Mammary epithelial cell (primary cell): ENCODE measurements at regions not wholly inside any gene's neighbourhood (a gene's known extent, or its start where the extent isn't known, plus 50 kb on each side); places are given as distances from the start of the nearest gene placed in this dataset.

Source experiments
- CTCF ChIP-seq, 2 donors: IDR thresholded peaks in 1 of 2; conservative IDR thresholded peaks in 1 of 2; 2 replicates each; pipeline ENCODE4 v1.5.1; 2011 to 2012; ENCODE audit warnings: inconsistent platforms in 2 of 2, low read length in 2 of 2, mild to moderate bottlenecking in 2 of 2, control low read depth in 1 of 2, low read depth in 1 of 2; ENCODE audit not compliant: insufficient read depth in 1 of 2; ENCODE audit errors: extremely low read depth in 1 of 2
- EZH2 ChIP-seq: IDR thresholded peaks from 2 replicates; pipeline ENCODE4 v1.6.1; 2012; ENCODE audit warnings: low read length, inconsistent platforms, borderline replicate concordance

GRCh38 chr7:47145186-47145725, 436.7 kb downstream of the TNS3 start:
- TF ChIP-seq CTCF (conservative IDR thresholded peaks at IDR 0.05 in 1 of 2, IDR thresholded peaks at IDR 0.05 in 1 of 2; ENCODE audit: extremely low read depth in 1 of 2, insufficient read depth in 1 of 2, low read depth in 1 of 2, low read length in 2 of 2) (no peak), EZH2 (no peak)
